SK-N-MC (cell line): ENCODE measurements at regions not wholly inside any gene's neighbourhood (a gene's known extent, or its start where the extent isn't known, plus 50 kb on each side); places are given as distances from the start of the nearest gene placed in this dataset.

Source experiments
- EZH2 ChIP-seq: fragments of 200-600 bp; sonication (generic); IDR thresholded peaks from one replicate; pipeline ENCODE4 v1.6.1; 2017; ENCODE audit warnings: antibody characterized with exemption
- POLR2AphosphoS5 ChIP-seq: IDR thresholded peaks from 2 replicates; pipeline ENCODE4 v1.6.1; 2012; ENCODE audit warnings: mild to moderate bottlenecking, low read depth, low read length, borderline replicate concordance

DNA sequence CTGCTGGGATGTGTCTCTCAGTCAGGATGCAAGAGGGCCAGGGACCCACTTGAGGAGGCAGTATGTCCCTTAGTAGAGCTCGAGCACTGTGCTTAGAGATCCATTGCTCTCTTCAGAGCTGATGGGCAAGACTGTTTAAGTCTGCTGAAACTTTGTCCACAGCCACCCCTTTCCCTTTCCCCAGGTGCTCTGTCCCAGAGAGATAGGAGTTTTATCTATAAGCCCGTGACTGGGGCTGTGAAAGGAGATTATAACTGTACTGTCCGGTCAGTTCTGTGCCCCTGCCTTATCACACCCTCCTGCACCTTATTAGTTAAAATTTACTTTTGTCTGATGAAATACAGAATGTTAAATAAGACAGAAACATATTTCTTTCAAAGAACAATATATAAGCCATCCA, 378.4 kb downstream of the PABPC4L start:
- TF ChIP-seq EZH2 = no peak
- no peak for TF ChIP-seq POLR2AphosphoS5
